ENCODE measurements at regions not wholly inside any gene's neighbourhood (a gene's known extent, or its start where the extent isn't known, plus 50 kb on each side); places are given as distances from the start of the nearest gene placed in this dataset.

DNA sequence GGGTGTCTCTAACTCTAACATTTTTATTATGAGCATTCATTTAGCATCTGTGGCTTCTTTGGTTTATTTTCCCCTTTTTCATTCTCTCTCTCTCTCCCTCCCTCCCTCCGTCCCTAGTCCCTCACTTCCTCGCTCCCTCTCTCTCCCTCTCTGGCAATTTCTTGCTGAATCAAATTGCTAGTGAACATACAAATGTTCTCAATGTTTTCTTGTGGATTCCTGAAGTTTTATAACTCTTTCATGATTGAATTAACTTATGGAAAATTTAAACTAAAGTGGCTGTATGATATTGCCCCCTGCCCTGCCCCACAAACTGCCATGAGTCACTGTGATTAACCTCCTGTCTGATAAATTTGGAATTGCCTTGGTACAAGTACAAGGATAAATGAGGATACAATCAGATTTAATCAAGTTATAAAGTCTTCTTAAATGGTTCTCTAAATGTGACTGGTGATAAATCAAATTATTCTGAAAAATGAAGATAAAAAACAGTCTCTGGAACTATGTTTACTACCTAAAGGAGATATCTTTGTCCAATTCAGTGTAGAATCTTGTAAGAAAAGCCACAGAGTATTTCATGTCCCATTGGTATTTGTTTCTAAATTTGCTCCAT lies 143.0 kb upstream of the PDGFD start:
- Histone ChIP-seq H3K27ac (ENCODE audit: low read depth, low read length) (no peak overlapping the region), H3K4me1 (ENCODE audit: control insufficient read depth in 3 of 3, insufficient read depth in 3 of 3, low read length in 3 of 3) (no peaks in the 10 kb centered on the region), H3K9me3 (ENCODE audit: control insufficient read depth in 3 of 3, low read length in 3 of 3) (no peaks in the 10 kb centered on the region), H3K4me3 (ENCODE audit: low read length in 3 of 3) (no peak overlapping the region), H3K36me3 (ENCODE audit: control insufficient read depth in 3 of 3, insufficient read depth in 3 of 3, low read length in 3 of 3) (no peaks in the 10 kb centered on the region), H3K9ac (ENCODE audit: low read depth in 1 of 3, low read length in 3 of 3) (no peak overlapping the region), H3K27me3 (ENCODE audit: control insufficient read depth in 3 of 3, insufficient read depth in 3 of 3, low read length in 3 of 3) (no peaks in the 10 kb centered on the region)

DNA sequence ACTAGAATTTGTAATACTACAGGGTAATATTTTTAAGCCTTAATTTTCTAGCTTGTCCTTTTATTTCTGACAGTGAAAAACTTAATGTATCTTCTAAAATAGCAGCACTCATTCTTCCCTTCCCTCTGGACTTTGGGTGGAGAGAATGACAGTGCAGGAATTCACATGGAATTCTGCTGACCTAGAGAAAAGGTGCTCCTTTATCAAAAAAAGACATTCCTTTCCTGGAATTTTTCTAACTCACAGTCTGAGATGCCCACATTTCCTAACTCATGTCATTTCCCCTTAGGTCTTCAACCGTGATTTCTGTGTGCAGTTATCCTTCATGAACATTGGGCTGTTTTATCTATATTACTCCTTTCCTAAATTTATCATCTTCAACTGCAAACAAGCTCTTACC lies 137.8 kb upstream of the PDGFD start:
- Histone ChIP-seq H3K9me3 (ENCODE audit: control insufficient read depth in 3 of 3, low read length in 3 of 3) (no peaks in the 10 kb centered on the region), H3K4me1 (ENCODE audit: control insufficient read depth in 3 of 3, insufficient read depth in 3 of 3, low read length in 3 of 3) (no peaks in the 10 kb centered on the region), H3K4me3 (ENCODE audit: low read length in 3 of 3) (no peak overlapping the region), H3K36me3 (ENCODE audit: control insufficient read depth in 3 of 3, insufficient read depth in 3 of 3, low read length in 3 of 3) (no peaks in the 10 kb centered on the region), H3K27ac (ENCODE audit: low read depth, low read length) (no peak overlapping the region), H3K27me3 (ENCODE audit: control insufficient read depth in 3 of 3, insufficient read depth in 3 of 3, low read length in 3 of 3) (no peaks in the 10 kb centered on the region), H3K9ac (ENCODE audit: low read depth in 1 of 3, low read length in 3 of 3) (no peak overlapping the region)

- Histone ChIP-seq H3K4me3 (ENCODE audit: low read length in 3 of 3) (no peak overlapping the region), H3K36me3 (ENCODE audit: control insufficient read depth in 3 of 3, insufficient read depth in 3 of 3, low read length in 3 of 3) (no peaks in the 10 kb centered on the region), H3K9me3 (ENCODE audit: control insufficient read depth in 3 of 3, low read length in 3 of 3) (no peaks in the 10 kb centered on the region)
Observed at GRCh38 chr11:104291646-104292045, 127.7 kb upstream of the PDGFD start.

GRCh38 chr11:104286129-104286528 lies 122.2 kb upstream of the PDGFD start:
- H3K27ac ChIP-seq (ENCODE audit: low read depth, low read length): no peak overlapping the region
- H3K4me1 ChIP-seq (ENCODE audit: control insufficient read depth in 3 of 3, insufficient read depth in 3 of 3, low read length in 3 of 3): no peaks in the 10 kb centered on the region
- no peak overlapping the region for H3K9ac ChIP-seq (ENCODE audit: low read depth in 1 of 3, low read length in 3 of 3)
- H3K9me3 ChIP-seq (ENCODE audit: control insufficient read depth in 3 of 3, low read length in 3 of 3): no peaks in the 10 kb centered on the region
- H3K4me3 ChIP-seq (ENCODE audit: low read length in 3 of 3): no peak overlapping the region
- no peaks in the 10 kb centered on the region for H3K27me3 ChIP-seq (ENCODE audit: control insufficient read depth in 3 of 3, insufficient read depth in 3 of 3, low read length in 3 of 3)
- no peaks in the 10 kb centered on the region for H3K36me3 ChIP-seq (ENCODE audit: control insufficient read depth in 3 of 3, insufficient read depth in 3 of 3, low read length in 3 of 3)

More at GRCh38 chr11:104291646-104292045, 127.7 kb upstream of the PDGFD start:
- Histone ChIP-seq H3K4me1 (ENCODE audit: control insufficient read depth in 3 of 3, insufficient read depth in 3 of 3, low read length in 3 of 3) (no peaks in the 10 kb centered on the region), H3K9ac (ENCODE audit: low read depth in 1 of 3, low read length in 3 of 3) (no peak overlapping the region), H3K27ac (ENCODE audit: low read depth, low read length) (no peak overlapping the region), H3K27me3 (ENCODE audit: control insufficient read depth in 3 of 3, insufficient read depth in 3 of 3, low read length in 3 of 3) (no peaks in the 10 kb centered on the region)

GRCh38 chr11:104279587-104279986 lies 115.6 kb upstream of the PDGFD start:
- Histone ChIP-seq H3K27me3 (ENCODE audit: control insufficient read depth in 3 of 3, insufficient read depth in 3 of 3, low read length in 3 of 3) (no peaks in the 10 kb centered on the region), H3K9ac (ENCODE audit: low read depth in 1 of 3, low read length in 3 of 3) (no peak overlapping the region), H3K27ac (ENCODE audit: low read depth, low read length) (no peak overlapping the region), H3K4me1 (ENCODE audit: control insufficient read depth in 3 of 3, insufficient read depth in 3 of 3, low read length in 3 of 3) (no peaks in the 10 kb centered on the region), H3K4me3 (ENCODE audit: low read length in 3 of 3) (no peak overlapping the region), H3K36me3 (ENCODE audit: control insufficient read depth in 3 of 3, insufficient read depth in 3 of 3, low read length in 3 of 3) (no peaks in the 10 kb centered on the region), H3K9me3 (ENCODE audit: control insufficient read depth in 3 of 3, low read length in 3 of 3) (no peaks in the 10 kb centered on the region)

DNA sequence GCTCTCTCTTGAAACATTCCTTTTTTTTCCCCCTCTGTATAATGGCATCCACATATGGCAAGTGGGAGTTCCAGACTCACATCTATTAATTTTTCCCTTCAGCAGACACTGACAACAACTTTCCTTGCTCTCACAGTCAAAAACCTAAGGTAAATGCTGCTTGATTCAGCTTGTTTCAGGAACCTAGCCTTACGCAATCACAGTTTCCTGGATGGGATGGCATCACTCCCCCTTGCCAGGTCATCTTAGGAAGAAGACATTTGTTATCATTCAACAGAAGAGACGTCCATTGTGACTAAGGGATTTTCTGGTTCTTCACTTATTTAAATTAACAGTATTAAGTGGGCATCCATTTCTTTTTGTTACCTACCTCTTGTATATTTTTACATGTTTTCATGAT lies 112.0 kb upstream of the PDGFD start:
- Histone ChIP-seq H3K9ac (ENCODE audit: low read depth in 1 of 3, low read length in 3 of 3) (no peak overlapping the region), H3K4me1 (ENCODE audit: control insufficient read depth in 3 of 3, insufficient read depth in 3 of 3, low read length in 3 of 3) (no peaks in the 10 kb centered on the region), H3K9me3 (ENCODE audit: control insufficient read depth in 3 of 3, low read length in 3 of 3) (no peaks in the 10 kb centered on the region), H3K27ac (ENCODE audit: low read depth, low read length) (no peak overlapping the region), H3K4me3 (ENCODE audit: low read length in 3 of 3) (no peak overlapping the region), H3K36me3 (ENCODE audit: control insufficient read depth in 3 of 3, insufficient read depth in 3 of 3, low read length in 3 of 3) (no peaks in the 10 kb centered on the region), H3K27me3 (ENCODE audit: control insufficient read depth in 3 of 3, insufficient read depth in 3 of 3, low read length in 3 of 3) (no peaks in the 10 kb centered on the region)

DNA sequence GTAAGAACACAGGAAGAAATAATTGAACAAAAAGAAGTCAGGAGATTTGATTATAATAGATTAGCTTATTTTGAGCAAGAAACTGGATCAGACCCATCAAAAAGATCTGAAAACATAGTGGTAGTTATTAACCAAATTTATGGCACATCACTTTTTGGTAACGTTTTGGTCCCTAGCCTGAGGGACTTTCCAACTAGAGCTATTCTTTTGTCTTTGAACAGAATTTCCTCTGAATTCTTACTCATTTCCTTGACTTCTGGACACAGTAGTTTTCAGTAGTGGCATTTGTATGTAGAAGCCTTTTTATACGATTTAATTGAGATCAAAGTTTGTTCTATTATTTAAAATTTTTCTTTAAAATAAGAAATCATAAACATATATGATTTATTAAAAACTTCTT lies 96.5 kb upstream of the PDGFD start:
- no peak overlapping the region for H3K4me3 ChIP-seq (ENCODE audit: low read length in 3 of 3)
- no peak overlapping the region for H3K27ac ChIP-seq (ENCODE audit: low read depth, low read length)
- no peaks in the 10 kb centered on the region for H3K4me1 ChIP-seq (ENCODE audit: control insufficient read depth in 3 of 3, insufficient read depth in 3 of 3, low read length in 3 of 3)
- H3K9me3 ChIP-seq (ENCODE audit: control insufficient read depth in 3 of 3, low read length in 3 of 3): no peaks in the 10 kb centered on the region
- H3K27me3 ChIP-seq (ENCODE audit: control insufficient read depth in 3 of 3, insufficient read depth in 3 of 3, low read length in 3 of 3): no peaks in the 10 kb centered on the region
- H3K36me3 ChIP-seq (ENCODE audit: control insufficient read depth in 3 of 3, insufficient read depth in 3 of 3, low read length in 3 of 3): no peaks in the 10 kb centered on the region
- no peak overlapping the region for H3K9ac ChIP-seq (ENCODE audit: low read depth in 1 of 3, low read length in 3 of 3)

GRCh38 chr11:104259121-104259610 lies 95.2 kb upstream of the PDGFD start:
- Histone ChIP-seq H3K36me3 (ENCODE audit: control insufficient read depth in 3 of 3, insufficient read depth in 3 of 3, low read length in 3 of 3) (no peaks in the 10 kb centered on the region), H3K9ac (ENCODE audit: low read depth in 1 of 3, low read length in 3 of 3) (no peak overlapping the region), H3K27ac (ENCODE audit: low read depth, low read length) (no peak overlapping the region), H3K4me3 (ENCODE audit: low read length in 3 of 3) (no peak overlapping the region), H3K9me3 (ENCODE audit: control insufficient read depth in 3 of 3, low read length in 3 of 3) (no peaks in the 10 kb centered on the region), H3K27me3 (ENCODE audit: control insufficient read depth in 3 of 3, insufficient read depth in 3 of 3, low read length in 3 of 3) (no peaks in the 10 kb centered on the region), H3K4me1 (ENCODE audit: control insufficient read depth in 3 of 3, insufficient read depth in 3 of 3, low read length in 3 of 3) (no peaks in the 10 kb centered on the region)

DNA sequence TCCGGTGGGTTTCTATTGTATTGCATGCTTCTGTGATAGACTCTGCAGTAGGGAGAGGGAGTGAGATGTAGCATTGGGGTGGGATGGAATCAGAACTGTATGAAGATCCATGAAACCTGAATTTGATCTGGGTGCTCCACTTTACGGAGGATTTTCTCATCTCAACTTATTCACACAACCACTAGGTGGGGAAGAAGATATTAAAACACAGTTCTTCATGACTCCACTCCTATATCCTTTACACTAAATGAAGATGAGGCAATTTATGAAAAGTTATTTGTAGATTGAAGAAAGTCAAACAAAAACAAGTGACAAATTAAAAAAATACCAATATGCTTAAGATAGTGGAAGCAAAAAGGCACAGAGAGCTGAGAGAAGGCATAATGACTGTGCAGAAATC lies 92.6 kb upstream of the PDGFD start:
- H3K27me3 ChIP-seq (ENCODE audit: control insufficient read depth in 3 of 3, insufficient read depth in 3 of 3, low read length in 3 of 3): no peaks in the 10 kb centered on the region
- no peaks in the 10 kb centered on the region for H3K9me3 ChIP-seq (ENCODE audit: control insufficient read depth in 3 of 3, low read length in 3 of 3)
- H3K9ac ChIP-seq (ENCODE audit: low read depth in 1 of 3, low read length in 3 of 3): no peak overlapping the region
- H3K27ac ChIP-seq (ENCODE audit: low read depth, low read length): no peak overlapping the region
- H3K4me1 ChIP-seq (ENCODE audit: control insufficient read depth in 3 of 3, insufficient read depth in 3 of 3, low read length in 3 of 3): no peaks in the 10 kb centered on the region
- H3K4me3 ChIP-seq (ENCODE audit: low read length in 3 of 3): no peak overlapping the region
- H3K36me3 ChIP-seq (ENCODE audit: control insufficient read depth in 3 of 3, insufficient read depth in 3 of 3, low read length in 3 of 3): no peaks in the 10 kb centered on the region

DNA sequence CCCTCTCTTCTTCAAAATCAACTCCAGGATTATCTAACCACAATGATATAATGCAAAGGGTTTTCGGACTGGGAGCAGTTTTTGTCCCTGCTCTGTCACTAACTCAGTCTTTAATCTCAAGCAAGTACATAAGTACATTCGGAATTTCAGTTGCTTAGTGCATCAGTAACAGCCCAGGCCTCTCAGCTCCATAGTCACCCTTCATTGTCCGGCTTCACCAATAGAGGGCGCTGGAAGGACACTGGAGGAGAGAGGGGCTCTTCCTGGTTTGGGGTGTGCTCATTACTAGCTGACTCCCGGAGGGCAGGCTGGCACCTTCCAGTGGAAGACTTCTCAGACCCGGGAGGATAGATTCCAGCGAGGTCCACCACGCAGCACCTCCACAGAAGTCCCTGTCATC lies 90.4 kb upstream of the PDGFD start:
- H3K9me3 ChIP-seq (ENCODE audit: control insufficient read depth in 3 of 3, low read length in 3 of 3): no peaks in the 10 kb centered on the region
- H3K4me3 ChIP-seq (ENCODE audit: low read length in 3 of 3): no peak overlapping the region
- no peak overlapping the region for H3K9ac ChIP-seq (ENCODE audit: low read depth in 1 of 3, low read length in 3 of 3)
- no peaks in the 10 kb centered on the region for H3K36me3 ChIP-seq (ENCODE audit: control insufficient read depth in 3 of 3, insufficient read depth in 3 of 3, low read length in 3 of 3)
- H3K4me1 ChIP-seq (ENCODE audit: control insufficient read depth in 3 of 3, insufficient read depth in 3 of 3, low read length in 3 of 3): no peaks in the 10 kb centered on the region
- no peaks in the 10 kb centered on the region for H3K27me3 ChIP-seq (ENCODE audit: control insufficient read depth in 3 of 3, insufficient read depth in 3 of 3, low read length in 3 of 3)
- H3K27ac ChIP-seq (ENCODE audit: low read depth, low read length): no peak overlapping the region
